C4-2B (cell line): ENCODE measurements at regions not wholly inside any gene's neighbourhood (a gene's known extent, or its start where the extent isn't known, plus 50 kb on each side); places are given as distances from the start of the nearest gene placed in this dataset.
"Not testable (repeated sequence)": the region's sequence is repeated elsewhere in the genome, so short reads cannot be mapped to it uniquely, and the experiment has no call there.

Experiments
- ZFX ChIP-seq: fragments of 450-650 bp; IDR thresholded peaks from 2 replicates; pipeline ENCODE4 v1.6.1; 2017
- TF ChIP-seq, protein P1 (sequence below): fragments of 450-650 bp; conservative IDR thresholded peaks from 2 replicates; pipeline ENCODE4 v1.5.1; 2017; ENCODE audit warnings: mild to moderate bottlenecking

DNA sequence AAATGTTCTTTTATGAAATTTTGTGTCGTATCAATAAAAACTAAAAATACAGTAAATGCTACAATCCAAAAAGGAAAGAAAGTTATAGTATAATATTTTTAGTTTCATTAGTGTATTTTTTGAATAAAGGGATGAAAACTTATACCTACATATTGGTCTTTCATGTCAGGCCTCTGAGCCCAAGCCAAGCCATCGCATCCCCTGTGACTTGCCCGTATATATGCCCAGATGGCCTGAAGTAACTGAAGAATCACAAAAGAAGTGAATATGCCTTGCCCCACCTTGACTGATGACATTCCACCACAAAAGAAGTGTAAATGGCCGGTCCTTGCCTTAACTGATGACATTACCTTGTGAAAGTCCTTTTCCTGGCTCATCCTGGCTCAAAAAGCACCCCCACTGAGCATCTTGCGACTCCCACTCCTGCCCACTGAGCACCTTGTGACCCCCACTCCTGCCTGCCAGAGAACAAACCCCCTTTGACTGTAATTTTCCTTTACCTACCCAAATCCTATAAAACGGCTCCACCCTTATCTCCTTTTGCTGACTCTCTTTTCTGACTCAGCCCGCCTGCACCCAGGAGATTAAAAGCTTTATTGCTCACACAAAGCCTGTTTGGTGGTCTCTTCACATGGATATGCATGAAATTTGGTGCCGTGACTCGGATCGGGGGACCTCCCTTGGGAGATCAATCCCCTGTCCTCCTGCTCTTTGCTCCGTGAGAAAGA is 108.2 kb upstream of the PELI1 start:
- TF ChIP-seq, protein P1, sequence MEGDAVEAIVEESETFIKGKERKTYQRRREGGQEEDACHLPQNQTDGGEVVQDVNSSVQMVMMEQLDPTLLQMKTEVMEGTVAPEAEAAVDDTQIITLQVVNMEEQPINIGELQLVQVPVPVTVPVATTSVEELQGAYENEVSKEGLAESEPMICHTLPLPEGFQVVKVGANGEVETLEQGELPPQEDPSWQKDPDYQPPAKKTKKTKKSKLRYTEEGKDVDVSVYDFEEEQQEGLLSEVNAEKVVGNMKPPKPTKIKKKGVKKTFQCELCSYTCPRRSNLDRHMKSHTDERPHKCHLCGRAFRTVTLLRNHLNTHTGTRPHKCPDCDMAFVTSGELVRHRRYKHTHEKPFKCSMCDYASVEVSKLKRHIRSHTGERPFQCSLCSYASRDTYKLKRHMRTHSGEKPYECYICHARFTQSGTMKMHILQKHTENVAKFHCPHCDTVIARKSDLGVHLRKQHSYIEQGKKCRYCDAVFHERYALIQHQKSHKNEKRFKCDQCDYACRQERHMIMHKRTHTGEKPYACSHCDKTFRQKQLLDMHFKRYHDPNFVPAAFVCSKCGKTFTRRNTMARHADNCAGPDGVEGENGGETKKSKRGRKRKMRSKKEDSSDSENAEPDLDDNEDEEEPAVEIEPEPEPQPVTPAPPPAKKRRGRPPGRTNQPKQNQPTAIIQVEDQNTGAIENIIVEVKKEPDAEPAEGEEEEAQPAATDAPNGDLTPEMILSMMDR = not testable (repeated sequence)
- not testable (repeated sequence) for TF ChIP-seq ZFX
